GM06990 (cell line): ENCODE measurements at regions not wholly inside any gene's neighbourhood (a gene's known extent, or its start where the extent isn't known, plus 50 kb on each side); places are given as distances from the start of the nearest gene placed in this dataset.
"Not testable (repeated sequence)": the region's sequence is repeated elsewhere in the genome, so short reads cannot be mapped to it uniquely, and the experiment has no call there.

Experiments used
- DNase-seq: peaks from one replicate; pipeline ENCODE4 v3.0.0-alpha.2; 2011; ENCODE audit not compliant: insufficient read length; ENCODE audit errors: extremely low read depth
- H3K27me3 ChIP-seq: replicated peaks from 2 replicates; pipeline ENCODE4 v1.6.0; 2011; ENCODE audit warnings: low read length; ENCODE audit not compliant: control insufficient read depth, insufficient read depth
- H3K36me3 ChIP-seq: 2 replicates; pipeline ENCODE4 v1.5.1; 2011; ENCODE audit warnings: low read length; ENCODE audit not compliant: control insufficient read depth, insufficient read depth
- H3K4me3 ChIP-seq: replicated peaks from 2 replicates; pipeline ENCODE4 v1.5.1; 2011; ENCODE audit warnings: low read depth, mild to moderate bottlenecking, control low read depth, low read length
- TF ChIP-seq, protein P1 (sequence below): IDR thresholded peaks from 2 replicates; pipeline ENCODE4 v1.5.1; 2011; ENCODE audit warnings: low read length, control low read depth, mild to moderate bottlenecking, inconsistent platforms; ENCODE audit not compliant: insufficient read depth, poor library complexity, severe bottlenecking

DNA sequence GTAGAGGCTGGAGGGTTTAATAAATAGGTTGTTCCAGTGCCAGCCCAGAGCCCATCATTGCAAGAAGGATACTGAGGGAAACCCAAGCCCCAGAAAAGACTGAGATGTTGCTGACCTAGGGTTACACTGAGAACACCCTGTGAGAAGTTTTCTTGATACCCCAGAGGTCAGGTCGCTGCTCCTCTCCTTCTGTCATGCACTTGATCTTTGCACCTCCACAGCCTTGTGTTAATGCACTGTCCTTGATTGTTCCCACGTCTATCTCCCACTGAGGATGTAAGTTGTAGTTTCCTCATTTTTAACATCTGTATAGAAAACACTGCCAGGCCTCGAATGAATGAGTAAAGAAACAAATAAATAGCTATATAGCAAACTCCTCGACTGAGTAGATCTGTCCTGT lies 195.3 kb upstream of the AHR start:
- H3K27me3 ChIP-seq: no peaks in the 10 kb centered on the region; the same call in 1 of the 2 replicates
- H3K36me3 ChIP-seq: no peaks in the 10 kb centered on the region
- DNase-seq: no peak
- TF ChIP-seq, protein P1, sequence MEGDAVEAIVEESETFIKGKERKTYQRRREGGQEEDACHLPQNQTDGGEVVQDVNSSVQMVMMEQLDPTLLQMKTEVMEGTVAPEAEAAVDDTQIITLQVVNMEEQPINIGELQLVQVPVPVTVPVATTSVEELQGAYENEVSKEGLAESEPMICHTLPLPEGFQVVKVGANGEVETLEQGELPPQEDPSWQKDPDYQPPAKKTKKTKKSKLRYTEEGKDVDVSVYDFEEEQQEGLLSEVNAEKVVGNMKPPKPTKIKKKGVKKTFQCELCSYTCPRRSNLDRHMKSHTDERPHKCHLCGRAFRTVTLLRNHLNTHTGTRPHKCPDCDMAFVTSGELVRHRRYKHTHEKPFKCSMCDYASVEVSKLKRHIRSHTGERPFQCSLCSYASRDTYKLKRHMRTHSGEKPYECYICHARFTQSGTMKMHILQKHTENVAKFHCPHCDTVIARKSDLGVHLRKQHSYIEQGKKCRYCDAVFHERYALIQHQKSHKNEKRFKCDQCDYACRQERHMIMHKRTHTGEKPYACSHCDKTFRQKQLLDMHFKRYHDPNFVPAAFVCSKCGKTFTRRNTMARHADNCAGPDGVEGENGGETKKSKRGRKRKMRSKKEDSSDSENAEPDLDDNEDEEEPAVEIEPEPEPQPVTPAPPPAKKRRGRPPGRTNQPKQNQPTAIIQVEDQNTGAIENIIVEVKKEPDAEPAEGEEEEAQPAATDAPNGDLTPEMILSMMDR: no peak
- no peak overlapping the region for H3K4me3 ChIP-seq

DNA sequence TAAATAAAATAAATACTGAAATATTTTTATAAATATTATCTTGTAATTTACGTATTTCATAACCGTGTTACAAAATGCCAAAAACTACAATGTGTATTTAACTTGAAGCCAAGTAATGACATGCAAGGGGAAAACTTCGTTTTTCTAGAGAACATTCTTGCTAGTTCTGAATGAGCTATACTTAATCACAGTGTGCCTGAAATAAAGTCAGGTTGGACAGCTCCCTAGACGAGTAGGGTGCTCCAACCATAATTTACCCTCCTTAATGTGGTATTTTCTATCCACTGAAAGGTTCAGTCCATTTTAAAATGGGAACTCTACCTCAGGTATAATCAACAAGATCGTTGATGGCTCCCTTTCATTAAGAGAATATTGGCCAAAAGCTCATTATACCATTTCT lies 194.5 kb upstream of the AHR start:
- Histone ChIP-seq H3K36me3 (no peaks in the 10 kb centered on the region), H3K27me3 (no peaks in the 10 kb centered on the region; the same call in 1 of the 2 replicates), H3K4me3 (no peak overlapping the region)
- DNase-seq: no peak
- TF ChIP-seq, protein P1: no peak

DNA sequence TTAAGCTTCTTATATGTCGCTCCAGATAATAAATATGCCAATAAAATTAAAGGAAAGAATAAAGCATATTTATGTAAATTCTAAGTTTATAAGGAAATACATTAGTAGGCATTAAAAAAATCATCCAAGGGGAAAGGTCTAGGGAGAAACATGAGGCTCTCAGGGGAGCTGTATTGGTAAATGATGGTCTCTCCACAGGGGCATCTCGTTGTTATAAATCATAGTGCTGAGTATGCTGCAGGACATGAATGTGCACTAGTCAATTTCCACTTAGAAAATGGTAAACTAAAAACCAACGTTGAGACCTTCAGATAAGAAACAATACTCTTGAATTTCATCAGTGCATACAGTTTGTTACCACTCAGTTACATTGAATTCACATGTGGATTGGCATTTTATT lies 194.0 kb upstream of the AHR start:
- Histone ChIP-seq H3K4me3 (no peak overlapping the region), H3K36me3 (no peaks in the 10 kb centered on the region), H3K27me3 (no peaks in the 10 kb centered on the region; the same call in 1 of the 2 replicates)
- no peak for DNase-seq
- TF ChIP-seq, protein P1: no peak

DNA sequence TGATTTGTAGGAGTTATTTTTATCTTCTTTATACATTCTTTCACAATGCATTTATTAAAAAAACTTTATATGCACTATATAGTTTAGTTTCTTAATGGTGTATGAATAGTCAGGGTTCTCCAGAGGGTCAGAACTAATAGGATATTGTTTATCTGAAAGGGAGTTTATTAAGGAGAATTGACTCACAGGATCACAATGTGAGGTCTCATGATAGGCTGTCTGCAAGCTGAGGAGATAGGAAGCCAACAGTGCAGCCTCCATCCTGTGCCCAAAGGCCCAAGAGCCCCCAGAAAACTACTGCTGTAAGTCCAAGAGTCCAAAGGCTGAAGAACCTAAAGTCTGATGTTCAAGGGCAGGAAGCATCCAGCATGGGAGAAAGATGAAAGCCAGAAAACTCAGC lies 192.8 kb upstream of the AHR start:
- H3K27me3 ChIP-seq: no peaks in the 10 kb centered on the region; the same call in 1 of the 2 replicates
- H3K4me3 ChIP-seq: no peak overlapping the region
- no peaks in the 10 kb centered on the region for H3K36me3 ChIP-seq
- DNase-seq: no peak
- TF ChIP-seq, protein P1: no peak

DNA sequence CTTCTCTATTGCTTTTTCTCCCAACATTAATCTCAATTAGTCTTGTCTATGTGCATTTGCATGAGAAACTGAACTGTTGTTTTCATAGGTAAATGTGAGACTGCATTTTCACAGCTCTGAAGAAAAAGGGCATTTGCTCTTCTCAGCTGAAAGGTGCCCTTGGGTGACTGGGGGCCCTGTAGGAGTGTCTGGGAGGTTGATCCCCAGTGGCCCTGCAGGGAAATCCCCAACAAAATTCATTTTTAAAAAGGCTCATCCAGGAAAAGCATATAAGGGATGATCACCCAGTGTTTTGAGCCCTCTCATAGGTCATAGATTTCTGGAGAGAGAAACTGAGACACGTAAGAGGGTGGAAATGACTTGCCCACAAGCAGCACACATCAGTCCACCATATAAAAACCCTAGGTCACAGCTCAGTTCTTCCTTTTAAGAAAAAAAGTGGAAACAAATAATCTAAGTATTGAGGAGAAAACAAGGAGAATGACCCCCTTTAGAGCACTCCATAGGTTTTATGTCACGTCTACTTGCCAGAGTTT lies 190.3 kb upstream of the AHR start:
- TF ChIP-seq, protein P1: no peak
- H3K4me3 ChIP-seq: no peak overlapping the region
- no peaks in the 10 kb centered on the region; the same call in none of the 2 replicates for H3K27me3 ChIP-seq
- H3K36me3 ChIP-seq: no peaks in the 10 kb centered on the region
- DNase-seq: no peak

DNA sequence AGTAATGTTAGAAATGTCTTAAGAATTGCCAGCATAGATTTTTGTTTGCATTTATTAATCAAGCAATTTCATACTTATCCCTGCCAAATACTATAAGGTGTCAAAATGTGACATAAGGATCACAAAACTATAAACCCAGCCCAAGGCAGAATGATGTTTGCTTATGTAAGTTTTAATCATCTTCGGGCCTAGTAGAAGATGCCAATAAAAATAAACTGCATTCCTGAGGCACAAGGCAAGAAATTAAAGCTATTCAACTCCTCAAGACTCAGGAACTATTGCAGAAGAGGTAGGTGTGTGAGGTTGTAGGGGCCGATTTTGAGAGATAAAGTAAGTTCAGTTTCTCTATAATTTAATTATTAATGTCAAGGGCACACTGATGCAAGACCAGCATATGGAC lies 189.4 kb upstream of the AHR start:
- TF ChIP-seq, protein P1: no peak
- H3K4me3 ChIP-seq: no peak overlapping the region
- H3K36me3 ChIP-seq: no peaks in the 10 kb centered on the region
- no peaks in the 10 kb centered on the region; the same call in none of the 2 replicates for H3K27me3 ChIP-seq
- DNase-seq: no peak

DNA sequence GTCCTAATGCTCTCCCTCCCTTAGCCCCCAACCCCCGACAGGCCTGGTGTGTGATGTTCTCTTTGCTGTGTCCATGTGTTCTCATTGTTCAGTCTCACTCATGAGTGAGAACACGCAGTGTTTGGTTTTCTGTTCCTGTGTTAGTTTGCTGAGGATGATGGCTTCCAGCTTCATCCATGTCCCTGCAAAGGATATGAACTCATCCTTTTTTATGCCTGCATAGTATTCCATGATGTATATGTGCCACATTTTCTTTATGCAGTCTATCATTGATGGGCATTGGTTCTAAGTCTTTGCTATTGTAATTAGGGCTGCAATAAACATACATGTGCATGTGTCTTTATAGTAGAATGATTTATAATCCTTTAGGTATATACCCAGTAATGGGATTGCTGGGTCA lies 184.7 kb upstream of the AHR start:
- not testable (repeated sequence) for H3K4me3 ChIP-seq, H3K27me3 ChIP-seq, DNase-seq, H3K36me3 ChIP-seq
